Ovary (tissue), 3 donors: ENCODE measurements at regions not wholly inside any gene's neighbourhood (a gene's known extent, or its start where the extent isn't known, plus 50 kb on each side); places are given as distances from the start of the nearest gene placed in this dataset.

ENCODE experiments used
- EP300 ChIP-seq: sonication (generic); formaldehyde crosslinking; IDR thresholded peaks from one replicate; pipeline ENCODE4 v1.6.1; 2017; ENCODE audit warnings: antibody characterized with exemption
- POLR2A ChIP-seq: fragments of 450-650 bp; IDR thresholded peaks from one replicate; pipeline ENCODE4 v1.6.1; 2017; ENCODE audit warnings: antibody characterized with exemption, mild to moderate bottlenecking, moderate library complexity
- TF ChIP-seq, protein P1 (sequence below), 3 donors: fragments of 450-650 bp in 2 of 3; fragments of 200-600 bp in 1 of 3; IDR thresholded peaks; one replicate each; pipeline versions ENCODE4 v1.5.1 to v1.8.0; 2016 to 2022; ENCODE audit warnings: antibody characterized with exemption in 3 of 3, mild to moderate bottlenecking in 1 of 3
- donor health status: DM: no; HTN: no; CAD: no.

DNA sequence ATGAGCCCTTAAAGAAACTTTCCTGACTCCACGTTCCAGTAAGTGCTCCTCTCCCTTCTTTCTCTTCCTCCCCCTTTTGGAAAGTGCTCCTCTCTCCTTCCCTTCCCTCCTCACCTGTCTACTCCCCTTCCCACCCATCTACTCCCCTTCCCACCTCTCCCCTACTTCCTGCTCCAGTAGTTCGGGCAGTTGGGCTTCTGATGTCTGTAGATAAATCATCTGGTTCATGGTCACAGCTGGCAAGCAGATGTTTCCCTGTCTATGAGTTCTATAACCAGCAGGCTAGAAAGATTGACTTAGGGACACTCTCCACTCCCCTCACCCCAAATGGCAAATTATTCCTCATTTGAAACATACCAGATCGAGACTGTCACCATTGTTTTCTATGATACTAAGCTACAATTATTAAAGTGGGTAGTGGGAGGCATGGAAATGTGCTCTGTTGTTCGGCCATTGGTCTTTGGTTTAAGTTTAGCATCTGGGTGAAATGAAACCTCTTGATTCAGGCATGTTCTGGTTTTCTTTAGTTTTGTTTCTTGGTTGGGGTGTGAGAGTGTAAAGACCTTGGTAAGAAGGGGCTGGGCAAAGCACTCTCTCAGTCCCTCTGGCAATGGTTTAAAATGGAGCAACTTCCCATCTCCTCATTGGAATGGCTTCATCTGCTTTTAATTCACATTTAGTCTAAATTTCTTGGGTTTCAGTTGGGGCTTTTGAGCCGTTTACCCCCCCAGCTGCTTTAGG lies 413.2 kb upstream of the SPRED2 start:
- TF ChIP-seq, protein P1, sequence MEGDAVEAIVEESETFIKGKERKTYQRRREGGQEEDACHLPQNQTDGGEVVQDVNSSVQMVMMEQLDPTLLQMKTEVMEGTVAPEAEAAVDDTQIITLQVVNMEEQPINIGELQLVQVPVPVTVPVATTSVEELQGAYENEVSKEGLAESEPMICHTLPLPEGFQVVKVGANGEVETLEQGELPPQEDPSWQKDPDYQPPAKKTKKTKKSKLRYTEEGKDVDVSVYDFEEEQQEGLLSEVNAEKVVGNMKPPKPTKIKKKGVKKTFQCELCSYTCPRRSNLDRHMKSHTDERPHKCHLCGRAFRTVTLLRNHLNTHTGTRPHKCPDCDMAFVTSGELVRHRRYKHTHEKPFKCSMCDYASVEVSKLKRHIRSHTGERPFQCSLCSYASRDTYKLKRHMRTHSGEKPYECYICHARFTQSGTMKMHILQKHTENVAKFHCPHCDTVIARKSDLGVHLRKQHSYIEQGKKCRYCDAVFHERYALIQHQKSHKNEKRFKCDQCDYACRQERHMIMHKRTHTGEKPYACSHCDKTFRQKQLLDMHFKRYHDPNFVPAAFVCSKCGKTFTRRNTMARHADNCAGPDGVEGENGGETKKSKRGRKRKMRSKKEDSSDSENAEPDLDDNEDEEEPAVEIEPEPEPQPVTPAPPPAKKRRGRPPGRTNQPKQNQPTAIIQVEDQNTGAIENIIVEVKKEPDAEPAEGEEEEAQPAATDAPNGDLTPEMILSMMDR (IDR thresholded peaks at IDR 0.05): no peak
- TF ChIP-seq POLR2A (no peak), EP300 (no peak)
